ENCODE measurements at regions not wholly inside any gene's neighbourhood (a gene's known extent, or its start where the extent isn't known, plus 50 kb on each side); places are given as distances from the start of the nearest gene placed in this dataset.

- H3K9me3 ChIP-seq (ENCODE audit: control insufficient read depth in 2 of 3, insufficient read depth in 1 of 3, low read length in 3 of 3): no peaks in the 10 kb centered on the region
- no peaks in the 10 kb centered on the region for H3K36me3 ChIP-seq (ENCODE audit: control insufficient read depth in 2 of 3, insufficient read depth in 3 of 3, low read length in 3 of 3)
- no peaks in the 10 kb centered on the region for H3K27me3 ChIP-seq (ENCODE audit: control insufficient read depth, insufficient read depth, low read length)
- no peaks in the 10 kb centered on the region for H3K4me1 ChIP-seq (ENCODE audit: control insufficient read depth in 2 of 3, insufficient read depth in 2 of 3, low read depth in 1 of 3, low read length in 3 of 3)
- no peak overlapping the region for H3K9ac ChIP-seq (ENCODE audit: low read length in 3 of 3)
- intact Hi-C loops (cut with DNase I): no loop called here
- H3K27ac ChIP-seq (ENCODE audit: low read depth in 2 of 2, low read length in 2 of 2): no peak overlapping the region
- FAIRE-seq (no peak), DNase-seq (no peak)
- TF ChIP-seq CTCF (IDR thresholded peaks at IDR 0.05; ENCODE audit: borderline replicate concordance, extremely low read depth, insufficient read depth): no peak
- H3K4me3 ChIP-seq (ENCODE audit: low read length in 3 of 3): no peak overlapping the region
These were observed 123.6 kb downstream of the NUDT12 start for GRCh38 chr5:103439007-103439406.

GRCh38 chr5:103436656-103437055 is 125.9 kb downstream of the NUDT12 start:
- no peaks in the 10 kb centered on the region for H3K9me3 ChIP-seq (ENCODE audit: control insufficient read depth in 2 of 3, insufficient read depth in 1 of 3, low read length in 3 of 3)
- TF ChIP-seq CTCF (IDR thresholded peaks at IDR 0.05; ENCODE audit: borderline replicate concordance, extremely low read depth, insufficient read depth): no peak
- no peaks in the 10 kb centered on the region for H3K36me3 ChIP-seq (ENCODE audit: control insufficient read depth in 2 of 3, insufficient read depth in 3 of 3, low read length in 3 of 3)
- H3K4me1 ChIP-seq (ENCODE audit: control insufficient read depth in 2 of 3, insufficient read depth in 2 of 3, low read depth in 1 of 3, low read length in 3 of 3): no peaks in the 10 kb centered on the region
- intact Hi-C loops (cut with DNase I): no loop called here
- H3K4me3 ChIP-seq (ENCODE audit: low read length in 3 of 3): no peak overlapping the region
- no peak overlapping the region for H3K9ac ChIP-seq (ENCODE audit: low read length in 3 of 3)
- DNase-seq (no peak), FAIRE-seq (no peak)
- no peaks in the 10 kb centered on the region for H3K27me3 ChIP-seq (ENCODE audit: control insufficient read depth, insufficient read depth, low read length)
- no peak overlapping the region for H3K27ac ChIP-seq (ENCODE audit: low read depth in 2 of 2, low read length in 2 of 2)

GRCh38 chr5:103436112-103436511 is 126.5 kb downstream of the NUDT12 start:
- FAIRE-seq: no peak
- intact Hi-C loops (cut with DNase I): no loop called here
- no peaks in the 10 kb centered on the region for H3K27me3 ChIP-seq (ENCODE audit: control insufficient read depth, insufficient read depth, low read length)
- H3K4me3 ChIP-seq (ENCODE audit: low read length in 3 of 3): no peak overlapping the region
- no peak for DNase-seq
- no peaks in the 10 kb centered on the region for H3K36me3 ChIP-seq (ENCODE audit: control insufficient read depth in 2 of 3, insufficient read depth in 3 of 3, low read length in 3 of 3)
- H3K27ac ChIP-seq (ENCODE audit: low read depth in 2 of 2, low read length in 2 of 2): no peak overlapping the region
- H3K9ac ChIP-seq (ENCODE audit: low read length in 3 of 3): no peak overlapping the region
- TF ChIP-seq CTCF (IDR thresholded peaks at IDR 0.05; ENCODE audit: borderline replicate concordance, extremely low read depth, insufficient read depth): no peak
- no peaks in the 10 kb centered on the region for H3K9me3 ChIP-seq (ENCODE audit: control insufficient read depth in 2 of 3, insufficient read depth in 1 of 3, low read length in 3 of 3)
- H3K4me1 ChIP-seq (ENCODE audit: control insufficient read depth in 2 of 3, insufficient read depth in 2 of 3, low read depth in 1 of 3, low read length in 3 of 3): no peaks in the 10 kb centered on the region

GRCh38 chr5:103435136-103435889 is 127.3 kb downstream of the NUDT12 start:
- Histone ChIP-seq H3K9me3 (ENCODE audit: control insufficient read depth in 2 of 3, insufficient read depth in 1 of 3, low read length in 3 of 3) (no peaks in the 10 kb centered on the region), H3K36me3 (ENCODE audit: control insufficient read depth in 2 of 3, insufficient read depth in 3 of 3, low read length in 3 of 3) (no peaks in the 10 kb centered on the region), H3K9ac (ENCODE audit: low read length in 3 of 3) (no peak overlapping the region), H3K4me1 (ENCODE audit: control insufficient read depth in 2 of 3, insufficient read depth in 2 of 3, low read depth in 1 of 3, low read length in 3 of 3) (no peaks in the 10 kb centered on the region), H3K4me3 (ENCODE audit: low read length in 3 of 3) (no peak overlapping the region), H3K27me3 (ENCODE audit: control insufficient read depth, insufficient read depth, low read length) (no peaks in the 10 kb centered on the region), H3K27ac (ENCODE audit: low read depth in 2 of 2, low read length in 2 of 2) (no peak overlapping the region)
- no peak for TF ChIP-seq CTCF (IDR thresholded peaks at IDR 0.05; ENCODE audit: borderline replicate concordance, extremely low read depth, insufficient read depth)
- FAIRE-seq (no peak), DNase-seq (no peak)
- intact Hi-C loops (cut with DNase I): no loop called here
